ENCODE measurements at regions not wholly inside any gene's neighbourhood (a gene's known extent, or its start where the extent isn't known, plus 50 kb on each side); places are given as distances from the start of the nearest gene placed in this dataset.

DNA sequence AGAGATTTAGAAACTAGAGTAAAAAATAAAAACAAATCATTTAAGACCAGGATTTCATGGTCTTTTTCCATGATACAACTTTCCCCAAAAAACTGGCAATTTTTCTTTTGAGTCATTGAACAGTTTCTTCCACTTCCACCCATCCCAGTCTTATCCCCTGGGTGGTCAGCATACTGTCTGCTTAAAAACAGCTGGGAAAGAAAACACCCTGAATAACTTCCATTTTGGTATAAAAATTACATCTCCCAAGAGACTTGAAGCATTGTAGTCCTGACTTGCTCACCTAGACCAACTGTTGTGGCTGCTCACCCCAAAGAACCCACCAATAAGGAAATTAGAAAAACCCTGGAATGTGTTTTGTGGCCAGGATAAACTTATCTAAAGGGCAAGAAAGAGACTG is 731.3 kb downstream of the NR2F1-AS1 start:
- TF ChIP-seq, protein P1, sequence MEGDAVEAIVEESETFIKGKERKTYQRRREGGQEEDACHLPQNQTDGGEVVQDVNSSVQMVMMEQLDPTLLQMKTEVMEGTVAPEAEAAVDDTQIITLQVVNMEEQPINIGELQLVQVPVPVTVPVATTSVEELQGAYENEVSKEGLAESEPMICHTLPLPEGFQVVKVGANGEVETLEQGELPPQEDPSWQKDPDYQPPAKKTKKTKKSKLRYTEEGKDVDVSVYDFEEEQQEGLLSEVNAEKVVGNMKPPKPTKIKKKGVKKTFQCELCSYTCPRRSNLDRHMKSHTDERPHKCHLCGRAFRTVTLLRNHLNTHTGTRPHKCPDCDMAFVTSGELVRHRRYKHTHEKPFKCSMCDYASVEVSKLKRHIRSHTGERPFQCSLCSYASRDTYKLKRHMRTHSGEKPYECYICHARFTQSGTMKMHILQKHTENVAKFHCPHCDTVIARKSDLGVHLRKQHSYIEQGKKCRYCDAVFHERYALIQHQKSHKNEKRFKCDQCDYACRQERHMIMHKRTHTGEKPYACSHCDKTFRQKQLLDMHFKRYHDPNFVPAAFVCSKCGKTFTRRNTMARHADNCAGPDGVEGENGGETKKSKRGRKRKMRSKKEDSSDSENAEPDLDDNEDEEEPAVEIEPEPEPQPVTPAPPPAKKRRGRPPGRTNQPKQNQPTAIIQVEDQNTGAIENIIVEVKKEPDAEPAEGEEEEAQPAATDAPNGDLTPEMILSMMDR (conservative IDR thresholded peaks at IDR 0.05), result no peak
- TF ChIP-seq ZFX (IDR thresholded peaks at IDR 0.05), result no peak
